ENCODE measurements at regions not wholly inside any gene's neighbourhood (a gene's known extent, or its start where the extent isn't known, plus 50 kb on each side); places are given as distances from the start of the nearest gene placed in this dataset.

DNA sequence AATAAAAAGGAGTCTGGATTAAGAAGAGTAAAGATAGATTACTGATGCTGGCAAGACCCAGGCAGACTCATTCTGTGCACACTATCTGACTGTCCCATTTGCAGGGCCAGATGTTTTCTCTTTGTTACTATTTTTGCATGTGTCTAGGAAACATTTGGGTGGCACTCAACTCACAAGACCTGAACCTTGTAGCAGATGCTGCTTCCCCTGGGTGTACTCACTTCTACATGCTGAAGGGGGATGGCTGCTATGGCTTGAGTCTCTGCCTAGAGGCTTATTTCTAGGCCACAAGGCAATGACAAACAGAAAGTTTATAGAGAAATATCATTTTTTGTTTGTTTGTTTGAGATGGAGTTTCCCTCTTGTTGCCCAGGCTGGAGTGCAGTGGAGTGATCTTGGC is 351.4 kb downstream of the FOXA2 start:
- TF ChIP-seq, protein P1, sequence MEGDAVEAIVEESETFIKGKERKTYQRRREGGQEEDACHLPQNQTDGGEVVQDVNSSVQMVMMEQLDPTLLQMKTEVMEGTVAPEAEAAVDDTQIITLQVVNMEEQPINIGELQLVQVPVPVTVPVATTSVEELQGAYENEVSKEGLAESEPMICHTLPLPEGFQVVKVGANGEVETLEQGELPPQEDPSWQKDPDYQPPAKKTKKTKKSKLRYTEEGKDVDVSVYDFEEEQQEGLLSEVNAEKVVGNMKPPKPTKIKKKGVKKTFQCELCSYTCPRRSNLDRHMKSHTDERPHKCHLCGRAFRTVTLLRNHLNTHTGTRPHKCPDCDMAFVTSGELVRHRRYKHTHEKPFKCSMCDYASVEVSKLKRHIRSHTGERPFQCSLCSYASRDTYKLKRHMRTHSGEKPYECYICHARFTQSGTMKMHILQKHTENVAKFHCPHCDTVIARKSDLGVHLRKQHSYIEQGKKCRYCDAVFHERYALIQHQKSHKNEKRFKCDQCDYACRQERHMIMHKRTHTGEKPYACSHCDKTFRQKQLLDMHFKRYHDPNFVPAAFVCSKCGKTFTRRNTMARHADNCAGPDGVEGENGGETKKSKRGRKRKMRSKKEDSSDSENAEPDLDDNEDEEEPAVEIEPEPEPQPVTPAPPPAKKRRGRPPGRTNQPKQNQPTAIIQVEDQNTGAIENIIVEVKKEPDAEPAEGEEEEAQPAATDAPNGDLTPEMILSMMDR (IDR thresholded peaks at IDR 0.05; ENCODE audit: insufficient read depth, low read length, poor library complexity, severe bottlenecking), result no peak
- no peak for TF ChIP-seq EZH2phosphoT487 (conservative IDR thresholded peaks at IDR 0.05; ENCODE audit: low read length)
